Type B pancreatic cell (in vitro differentiated cells): ENCODE measurements at regions not wholly inside any gene's neighbourhood (a gene's known extent, or its start where the extent isn't known, plus 50 kb on each side); places are given as distances from the start of the nearest gene placed in this dataset.
"Not testable (repeated sequence)": the region's sequence is repeated elsewhere in the genome, so short reads cannot be mapped to it uniquely, and the experiment has no call there.

Experiments used
- DNase-seq: peaks from one replicate; pipeline ENCODE4 v3.0.0; 2021; ENCODE audit warnings: mixed read lengths; ENCODE audit not compliant: unreplicated experiment; ENCODE audit errors: extremely low spot score
- H3K27ac Mint-ChIP-seq: 2 replicates; pipeline ENCODE4 v1.8.0; 2021; ENCODE audit warnings: mild to moderate bottlenecking, mixed read lengths
- H3K27me3 Mint-ChIP-seq: 2 replicates; pipeline ENCODE4 v1.8.0; 2021; ENCODE audit warnings: mixed read lengths
- H3K36me3 Mint-ChIP-seq: 2 replicates; pipeline ENCODE4 v1.8.0; 2021; ENCODE audit warnings: mixed read lengths
- H3K4me1 Mint-ChIP-seq: one replicate; pipeline ENCODE4 v1.8.0; 2021; ENCODE audit warnings: mixed read lengths; ENCODE audit not compliant: unreplicated experiment
- H3K4me3 Mint-ChIP-seq: 2 replicates; pipeline ENCODE4 v1.8.0; 2021; ENCODE audit warnings: mild to moderate bottlenecking, mixed read lengths
- H3K9me3 Mint-ChIP-seq: 2 replicates; pipeline ENCODE4 v1.8.0; 2021; ENCODE audit warnings: mixed read lengths
- CTCF ChIP-seq: fragments of 200-600 bp; sonication (generic); conservative IDR thresholded peaks from 2 replicates; pipeline ENCODE4 v1.5.0; 2021; ENCODE audit warnings: antibody characterized with exemption, mild to moderate bottlenecking

GRCh38 chr4:189874591-189874990, 66.1 kb upstream of the FRG1 start:
- H3K4me3 Mint-ChIP-seq: no peak overlapping the region
- H3K36me3 Mint-ChIP-seq: no peaks in the 10 kb centered on the region
- DNase-seq: no peak
- no peak overlapping the region for H3K27ac Mint-ChIP-seq
- no peak for TF ChIP-seq CTCF
- H3K4me1 Mint-ChIP-seq: no peaks in the 10 kb centered on the region
- H3K27me3 Mint-ChIP-seq: no peaks in the 10 kb centered on the region
- H3K9me3 Mint-ChIP-seq: peaks cover 24% of the 10 kb centered on the region

- DNase-seq: peak; percentile 90
- not testable (repeated sequence) for H3K27ac Mint-ChIP-seq, H3K4me3 Mint-ChIP-seq, H3K4me1 Mint-ChIP-seq, H3K27me3 Mint-ChIP-seq, H3K36me3 Mint-ChIP-seq
- peaks cover 30% of the 10 kb centered on the region for H3K9me3 Mint-ChIP-seq
Observed at GRCh38 chr4:189881190-189881589, 59.5 kb upstream of the FRG1 start.

- not testable (repeated sequence) for H3K4me1 Mint-ChIP-seq, H3K27ac Mint-ChIP-seq, H3K36me3 Mint-ChIP-seq, DNase-seq, H3K4me3 Mint-ChIP-seq, H3K27me3 Mint-ChIP-seq
- H3K9me3 Mint-ChIP-seq: peaks cover 14% of the 10 kb centered on the region
Observed at GRCh38 chr4:189888407-189888806, 52.3 kb upstream of the FRG1 start.
